ENCODE measurements at regions not wholly inside any gene's neighbourhood (a gene's known extent, or its start where the extent isn't known, plus 50 kb on each side); places are given as distances from the start of the nearest gene placed in this dataset.

DNA sequence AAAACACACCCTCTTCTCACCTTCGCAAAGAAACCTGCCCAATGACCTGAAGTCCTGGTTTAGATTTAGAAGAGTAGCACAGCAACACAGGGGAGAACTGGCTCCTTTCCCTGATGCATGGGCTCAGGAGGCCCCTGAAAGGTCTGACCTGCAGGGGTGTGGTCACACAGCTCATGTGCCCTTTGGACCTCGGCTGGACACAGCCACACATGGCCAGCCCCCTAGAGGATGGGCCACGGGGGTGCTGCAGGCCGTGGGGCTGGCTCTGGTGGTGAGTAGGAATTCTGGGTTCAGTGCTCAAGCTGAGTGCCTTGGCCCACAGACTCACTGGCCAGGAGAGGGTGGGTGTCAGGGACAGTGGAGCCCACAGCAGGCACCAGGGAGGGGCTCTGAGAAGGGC lies 118.5 kb upstream of the ADCY1 start:
- DNase-seq (ENCODE audit: low read depth in 2 of 2), result no peak

- no peak for DNase-seq (ENCODE audit: low read depth in 2 of 2)
Measured at GRCh38 chr7:45456105-45456504, 118.1 kb upstream of the ADCY1 start.

DNA sequence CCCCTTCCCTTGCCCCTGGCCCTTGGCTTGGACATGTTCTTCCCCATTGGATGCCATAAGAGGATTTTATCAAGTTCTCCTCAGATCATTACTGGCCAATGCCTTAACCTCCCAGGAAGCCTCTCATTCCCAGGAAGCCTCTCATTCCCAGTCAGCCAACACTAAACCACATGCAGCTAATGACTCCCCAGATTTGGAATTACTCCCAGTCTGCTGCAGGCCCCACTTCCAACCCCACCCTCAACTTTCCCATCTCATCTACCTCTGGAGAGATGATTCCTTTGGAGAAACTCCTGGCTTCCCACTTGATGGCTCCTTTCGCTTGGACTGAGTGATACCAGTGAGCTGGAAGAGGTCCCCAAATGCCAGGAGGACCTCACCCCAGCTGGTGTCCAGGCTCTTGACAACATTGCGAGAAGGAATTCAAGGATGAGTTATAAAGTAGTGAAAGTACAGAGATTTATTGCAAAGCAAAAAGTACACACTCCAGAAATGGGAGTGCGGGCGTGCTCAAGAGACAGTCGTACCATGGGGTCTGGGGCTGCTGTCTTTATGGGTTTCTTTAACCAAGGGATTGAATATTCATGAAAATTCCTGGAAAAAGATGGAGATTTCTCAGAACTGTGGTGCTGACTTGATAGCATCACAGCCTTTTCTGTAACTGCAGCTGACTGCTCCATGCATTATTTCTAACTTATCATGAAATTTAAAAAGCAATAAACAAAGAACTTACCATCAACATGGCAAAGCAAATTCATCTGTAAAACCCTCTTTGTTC lies 117.2 kb upstream of the ADCY1 start:
- no peak for DNase-seq (ENCODE audit: low read depth in 2 of 2)

GRCh38 chr7:45457591-45457990 lies 116.6 kb upstream of the ADCY1 start:
- no peak for DNase-seq (ENCODE audit: low read depth in 2 of 2)

- DNase-seq (ENCODE audit: low read depth in 2 of 2), result no peak
Measured at GRCh38 chr7:45459476-45459875, 114.7 kb upstream of the ADCY1 start.

DNA sequence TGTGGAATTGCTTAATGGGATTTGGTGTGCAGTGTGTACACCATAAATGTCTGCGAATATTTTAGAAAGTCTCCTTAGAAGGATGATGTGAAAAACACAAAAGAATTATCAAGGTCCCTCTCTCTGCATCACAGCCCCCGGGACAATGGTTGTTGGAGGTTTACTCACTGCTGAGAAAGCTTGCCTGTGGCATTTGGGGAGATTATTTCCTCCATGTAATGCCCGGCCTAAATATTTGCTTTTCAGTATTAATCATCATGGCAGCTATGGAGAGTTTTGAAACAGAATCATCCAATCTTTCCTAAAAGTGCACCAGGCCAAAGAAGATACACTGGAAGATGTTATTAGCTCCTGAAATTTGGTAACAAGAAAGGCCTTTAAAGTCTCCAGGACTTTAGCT lies 113.8 kb upstream of the ADCY1 start:
- no peak for DNase-seq (ENCODE audit: low read depth in 2 of 2)

DNA sequence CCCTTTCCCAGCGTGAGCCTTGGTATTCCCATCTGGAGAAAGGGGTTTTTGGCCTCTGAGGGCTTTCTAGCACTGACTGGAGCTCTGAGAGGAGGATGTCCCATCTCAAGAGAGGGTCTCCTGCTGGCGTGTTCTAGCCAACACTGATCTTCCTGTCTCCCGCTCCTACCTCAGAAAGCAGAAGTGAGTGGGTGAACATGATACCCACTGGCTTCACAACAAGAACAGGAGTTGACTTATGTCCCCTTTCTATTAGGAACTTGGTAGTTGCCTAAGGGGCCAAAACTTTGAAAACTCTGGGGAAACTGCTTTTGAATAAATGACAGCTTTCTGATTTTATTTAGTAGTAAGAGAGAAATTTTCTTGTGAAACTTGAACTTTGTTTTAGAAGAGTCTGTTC lies 113.1 kb upstream of the ADCY1 start:
- DNase-seq (ENCODE audit: low read depth in 2 of 2), result no peak

GRCh38 chr7:45469103-45469502 lies 105.1 kb upstream of the ADCY1 start:
- no peak for DNase-seq (ENCODE audit: low read depth in 2 of 2)

DNA sequence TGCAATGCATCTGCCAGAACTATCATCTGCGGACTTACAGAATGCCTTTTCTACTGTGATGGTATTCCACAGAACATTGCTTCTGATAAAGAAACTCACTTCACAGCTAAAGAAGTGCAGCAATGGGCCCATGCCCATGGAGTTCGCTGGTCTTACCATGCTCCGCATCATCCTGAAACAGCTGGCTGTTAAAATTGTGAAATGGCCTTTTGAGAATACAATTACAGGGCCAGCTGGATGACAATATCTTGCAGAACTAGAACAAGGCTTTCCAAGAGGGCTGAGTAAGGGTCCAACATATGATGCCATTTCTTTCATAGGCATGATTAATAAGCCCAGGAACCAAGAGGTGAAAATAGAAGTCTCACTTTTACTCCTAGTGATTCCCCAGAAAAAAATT lies 104.1 kb upstream of the ADCY1 start:
- DNase-seq (ENCODE audit: low read depth in 2 of 2), result no peak

DNA sequence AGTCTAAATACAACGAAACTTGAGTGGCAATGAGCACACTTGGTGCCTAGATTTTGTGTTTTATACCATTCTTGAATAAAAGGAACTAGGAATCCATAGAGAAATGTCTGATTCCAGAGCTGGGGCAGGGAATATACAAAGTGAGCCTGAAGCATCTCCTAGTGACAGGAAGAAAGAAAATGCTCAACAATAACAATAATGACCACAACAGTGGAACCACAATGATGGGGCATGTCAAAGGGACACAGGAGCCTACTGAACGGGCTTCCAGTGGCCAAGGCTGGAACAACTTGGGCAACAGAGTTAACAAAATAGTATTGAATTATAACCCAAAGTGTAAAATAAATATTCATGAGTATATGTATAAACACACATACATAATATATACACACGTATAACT lies 94.4 kb upstream of the ADCY1 start:
- DNase-seq (ENCODE audit: low read depth in 2 of 2), result no peak

DNA sequence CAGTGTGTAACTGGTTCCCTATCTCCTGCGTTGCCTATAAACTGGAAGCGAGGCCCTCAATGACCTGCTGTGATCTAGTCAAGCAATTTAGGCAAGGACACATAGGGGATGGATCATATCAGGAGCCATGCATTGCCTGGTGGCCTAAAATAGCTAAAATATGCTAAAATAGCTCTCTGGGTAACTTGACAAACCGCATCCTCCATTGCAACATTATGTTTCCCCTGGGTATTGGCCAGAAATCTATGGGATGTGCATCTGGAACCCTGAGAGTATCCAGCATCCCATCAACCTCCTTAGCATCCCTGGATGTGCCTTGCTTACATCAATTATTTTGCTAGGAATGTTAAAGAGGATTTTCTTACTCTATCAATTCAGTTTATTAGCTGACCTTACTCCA lies 91.7 kb upstream of the ADCY1 start:
- no peak for DNase-seq (ENCODE audit: low read depth in 2 of 2)

DNA sequence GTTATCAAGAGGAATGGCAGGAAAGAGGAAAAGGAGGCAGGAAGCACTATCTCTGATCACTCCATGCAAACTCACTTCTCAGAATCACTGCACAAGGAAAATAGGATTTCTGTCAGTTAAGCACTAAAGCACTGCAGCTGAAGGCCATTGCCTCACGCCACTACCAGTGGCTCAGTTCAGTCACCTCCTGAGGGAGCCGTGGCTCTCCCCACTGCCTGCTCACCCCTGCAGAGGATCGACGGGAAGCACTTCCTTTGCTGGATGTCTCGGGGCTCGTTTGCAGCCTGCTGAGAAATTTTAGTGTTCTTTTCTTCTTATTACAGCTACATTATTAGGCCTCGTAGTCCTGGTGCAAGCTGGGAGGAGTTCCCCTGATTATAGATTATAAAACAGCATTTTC lies 90.1 kb upstream of the ADCY1 start:
- no peak for DNase-seq (ENCODE audit: low read depth in 2 of 2)

DNA sequence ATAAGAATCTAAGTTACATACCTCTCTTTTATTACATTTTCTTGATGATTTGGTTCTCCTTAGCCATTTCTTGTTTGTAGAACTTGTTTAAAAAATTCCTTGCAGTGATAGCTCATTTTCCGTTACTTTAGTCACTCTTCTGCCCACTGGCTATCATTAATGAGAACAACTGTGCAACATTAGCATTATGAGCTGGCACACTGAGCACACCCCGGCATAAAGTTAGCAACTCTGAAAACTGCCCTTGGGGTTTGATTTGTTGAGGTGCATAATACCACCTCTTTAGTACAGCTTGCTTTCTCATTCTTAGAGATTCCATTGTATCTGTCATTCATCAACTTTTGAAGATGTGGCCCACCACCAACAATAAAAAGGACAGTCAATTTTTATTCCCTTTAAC lies 87.6 kb upstream of the ADCY1 start:
- DNase-seq (ENCODE audit: low read depth in 2 of 2), result no peak

DNA sequence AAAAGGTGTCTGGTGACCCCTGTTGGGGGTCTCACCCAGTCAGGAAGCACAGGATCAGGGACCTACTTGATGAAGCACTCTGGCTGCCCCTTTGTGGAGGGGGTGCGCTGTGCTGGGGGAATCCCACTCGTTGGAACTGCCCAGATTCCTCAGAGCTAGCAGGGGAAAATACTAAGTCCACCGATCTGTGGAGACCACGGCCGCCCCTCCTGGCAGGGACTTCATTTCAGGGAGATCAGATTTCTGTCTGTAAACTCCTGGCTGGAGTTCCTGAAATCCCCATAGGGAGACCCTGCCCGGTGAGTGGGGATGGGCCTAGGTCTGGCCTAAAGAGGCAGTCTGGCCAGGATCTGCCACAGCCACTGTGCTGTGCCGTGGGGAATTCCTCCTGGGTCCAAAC lies 79.3 kb upstream of the ADCY1 start:
- no peak for DNase-seq (ENCODE audit: low read depth in 2 of 2)

- DNase-seq (ENCODE audit: low read depth in 2 of 2), result no peak
Measured at GRCh38 chr7:45495618-45496017, 78.5 kb upstream of the ADCY1 start.

GRCh38 chr7:45500257-45500656 lies 73.9 kb upstream of the ADCY1 start:
- no peak for DNase-seq (ENCODE audit: low read depth in 2 of 2)

DNA sequence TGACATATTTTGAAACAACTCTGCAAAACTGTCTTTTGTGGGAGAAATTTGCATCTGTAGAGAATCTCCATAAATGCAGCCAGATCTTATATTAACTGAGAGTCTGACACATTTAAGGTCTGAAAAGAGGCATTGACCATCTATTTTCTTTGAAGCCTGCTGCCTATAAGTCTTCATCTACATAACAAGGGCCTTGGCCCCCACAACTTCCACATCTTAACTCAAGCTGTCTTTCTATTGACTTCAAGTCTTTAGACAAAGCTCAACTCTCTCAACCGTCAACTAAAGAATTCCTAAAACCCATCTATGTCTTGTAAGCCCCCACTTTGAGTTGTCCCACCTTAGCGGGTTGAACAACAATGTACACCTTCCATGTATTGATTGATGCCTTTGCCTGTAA lies 72.4 kb upstream of the ADCY1 start:
- no peak for DNase-seq (ENCODE audit: low read depth in 2 of 2)

DNA sequence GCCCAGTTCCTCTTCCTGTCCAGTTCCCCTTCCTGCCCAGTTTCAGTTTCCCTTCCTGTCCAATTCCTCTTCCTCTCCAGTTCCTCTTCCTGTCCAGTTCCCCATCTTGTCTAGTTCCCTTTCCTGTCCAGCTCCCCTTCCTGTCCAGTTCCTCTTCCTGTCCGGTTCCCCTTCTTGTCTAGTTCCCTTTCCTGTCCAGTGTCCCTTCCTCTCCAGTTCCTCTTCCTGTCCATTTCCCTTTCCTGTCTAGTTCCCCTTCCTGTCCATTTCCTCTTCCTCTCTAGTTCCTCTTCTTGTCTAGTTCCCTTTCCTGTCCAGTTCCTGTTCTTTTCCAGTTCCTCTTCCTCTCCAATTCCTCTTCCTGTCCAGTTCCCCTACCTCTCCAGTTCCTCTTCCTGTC lies 68.1 kb upstream of the ADCY1 start:
- DNase-seq (ENCODE audit: low read depth in 2 of 2), result no peak

DNA sequence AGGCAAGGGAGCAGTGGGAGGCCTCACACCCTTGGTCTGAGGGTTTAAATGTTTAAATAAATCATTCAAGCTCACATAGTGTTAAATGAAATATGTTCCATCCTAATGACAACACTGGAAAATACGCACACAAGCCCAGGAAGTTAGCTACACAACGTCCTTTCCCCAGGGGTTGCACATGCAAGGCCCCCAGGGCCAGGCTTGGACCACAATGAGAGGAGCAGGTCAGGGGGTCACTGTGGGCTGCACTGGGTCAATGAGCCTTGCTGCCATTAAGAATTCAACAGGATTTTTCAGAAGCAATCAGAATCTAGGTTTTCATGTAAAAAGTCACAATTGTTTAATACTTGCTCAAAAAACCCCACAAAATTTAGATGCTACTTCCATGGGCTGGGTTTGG lies 64.9 kb upstream of the ADCY1 start:
- DNase-seq (ENCODE audit: low read depth in 2 of 2), result no peak

DNA sequence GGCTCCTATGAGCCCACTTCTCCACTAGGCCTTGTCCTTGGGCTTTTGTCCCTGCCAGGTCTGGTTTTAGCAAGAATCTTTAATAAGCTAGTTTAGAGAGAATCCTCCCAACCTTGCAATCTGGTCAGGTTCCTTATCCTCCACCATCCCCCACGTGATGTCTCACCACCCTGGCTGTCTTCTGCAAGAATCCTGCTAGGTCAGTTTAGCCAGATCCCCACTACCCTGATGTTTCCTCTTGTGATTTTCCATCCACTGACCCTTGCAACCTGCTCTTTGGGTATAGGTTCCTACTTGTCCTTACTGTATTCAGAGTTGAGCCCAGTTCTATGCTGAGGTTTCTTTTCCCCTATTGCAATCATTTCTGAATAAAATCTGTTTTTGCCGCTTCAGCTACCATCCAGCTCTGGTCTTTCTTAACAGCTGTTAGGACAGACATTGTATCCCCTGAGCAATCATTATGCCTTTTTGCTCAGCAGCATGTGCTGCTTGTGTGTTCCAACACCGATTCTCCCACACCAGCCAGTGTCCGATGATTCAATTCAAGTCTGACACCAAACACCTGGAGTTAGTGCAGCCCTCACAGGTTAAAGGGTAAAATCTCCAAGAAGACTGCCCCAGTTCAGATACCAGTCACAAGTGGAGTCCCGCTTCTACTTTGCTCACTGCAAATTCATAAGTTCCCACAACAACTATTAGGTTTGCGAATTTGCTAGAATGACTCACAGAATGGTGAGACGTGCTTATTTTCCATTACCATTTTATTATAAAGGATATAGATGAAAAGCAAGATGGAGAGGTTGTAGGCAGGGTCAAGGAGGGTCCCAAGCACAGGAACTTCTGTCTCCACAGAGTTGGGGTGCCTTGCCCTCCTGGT lies 62.2 kb upstream of the ADCY1 start:
- DNase-seq (ENCODE audit: low read depth in 2 of 2), result no peak

DNA sequence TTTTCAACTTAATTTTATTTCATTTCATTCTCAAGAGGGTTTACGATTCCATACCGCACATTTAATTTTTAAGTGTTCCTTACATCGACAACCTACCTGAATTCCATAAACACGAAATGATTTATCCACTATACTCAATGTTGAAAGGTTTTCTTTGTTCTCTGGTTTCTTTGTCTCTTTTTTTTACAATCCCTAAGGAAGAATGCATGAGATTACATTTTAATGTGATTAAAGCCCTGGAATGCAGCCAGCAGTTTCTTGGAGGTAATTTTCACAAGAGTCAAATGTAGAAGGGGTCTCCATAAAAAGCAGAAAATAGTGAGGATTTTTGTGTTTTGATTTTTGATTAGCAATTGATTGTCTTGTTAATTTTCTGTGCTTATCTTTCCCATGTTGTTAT lies 59.2 kb upstream of the ADCY1 start:
- DNase-seq (ENCODE audit: low read depth in 2 of 2), result no peak

DNA sequence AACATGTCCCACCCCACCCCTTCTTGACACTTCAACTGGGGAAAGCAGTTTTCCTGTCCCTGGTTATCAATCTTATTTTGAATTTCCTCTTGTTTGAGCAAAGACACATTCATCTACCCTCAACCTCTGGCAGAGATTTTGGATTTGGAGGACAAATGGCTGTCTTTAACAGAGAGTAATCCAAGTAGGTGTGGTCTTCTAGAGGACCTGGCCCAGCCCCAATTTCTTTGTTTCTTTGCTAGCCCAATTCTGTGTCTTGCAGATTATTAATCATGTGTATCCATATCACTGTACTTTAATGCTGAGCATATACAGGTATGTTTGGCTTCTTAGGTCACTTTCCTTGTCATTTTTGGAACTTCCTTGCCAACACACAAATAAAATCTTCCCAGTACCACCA lies 58.8 kb upstream of the ADCY1 start:
- DNase-seq (ENCODE audit: low read depth in 2 of 2), result no peak

All from stimulated activated CD4-positive, alpha-beta T cell treated with anti-CD3 and anti-CD28 coated beads, Interleukin-15, amount 100 ng/mL, for 48 hours (primary cell).